NB4 (cell line): ENCODE measurements at regions not wholly inside any gene's neighbourhood (a gene's known extent, or its start where the extent isn't known, plus 50 kb on each side); places are given as distances from the start of the nearest gene placed in this dataset.

Source experiments
- CTCF ChIP-seq: IDR thresholded peaks from one replicate; pipeline ENCODE4 v1.5.1; 2012; ENCODE audit warnings: low read depth, low read length
- MAX ChIP-seq: IDR thresholded peaks from 2 replicates; pipeline ENCODE4 v1.6.1; 2011; ENCODE audit warnings: low read depth, low read length
- MYC ChIP-seq: IDR thresholded peaks from 2 replicates; pipeline ENCODE4 v1.6.1; 2011; ENCODE audit warnings: low read depth, low read length
- POLR2A ChIP-seq: IDR thresholded peaks from 2 replicates; pipeline ENCODE4 v1.6.1; 2011; ENCODE audit warnings: mild to moderate bottlenecking; ENCODE audit not compliant: insufficient read length; ENCODE audit errors: extremely low read depth

- TF ChIP-seq CTCF = no peak
- TF ChIP-seq POLR2A = no peak
- TF ChIP-seq MAX = no peak
- TF ChIP-seq MYC = no peak
Observed at GRCh38 chr9:10703139-10703538, 90.3 kb upstream of the PTPRD start.
